GM19239 (cell line): ENCODE measurements at regions not wholly inside any gene's neighbourhood (a gene's known extent, or its start where the extent isn't known, plus 50 kb on each side); places are given as distances from the start of the nearest gene placed in this dataset.

ENCODE experiments used
- DNase-seq: peaks from one replicate; pipeline ENCODE4 v3.0.0; 2011; ENCODE audit warnings: low spot score; ENCODE audit not compliant: insufficient read length
- FAIRE-seq: peaks from 2 replicates; lab custom pipeline; 2011; peaks lifted over from hg19 to GRCh38; lab: Jason Lieb, UNC

GRCh38 chr12:14244876-14245669 is 120.4 kb upstream of the ATF7IP start:
- FAIRE-seq (peak; percentile 28), DNase-seq (no peak)

GRCh38 chr12:14247166-14247565 is 118.3 kb upstream of the ATF7IP start:
- FAIRE-seq: no peak
- no peak for DNase-seq

- no peak for DNase-seq
- FAIRE-seq: no peak
Observed at GRCh38 chr12:14249368-14249767, 116.1 kb upstream of the ATF7IP start.

- FAIRE-seq (no peak), DNase-seq (no peak)
Observed at GRCh38 chr12:14252697-14253096, 112.8 kb upstream of the ATF7IP start.

GRCh38 chr12:14253496-14253895 is 112.0 kb upstream of the ATF7IP start:
- DNase-seq: no peak
- FAIRE-seq: no peak

- FAIRE-seq: no peak
- DNase-seq: no peak
Observed at GRCh38 chr12:14254781-14255180, 110.7 kb upstream of the ATF7IP start.

- DNase-seq (no peak), FAIRE-seq (peak; percentile 74)
Observed at GRCh38 chr12:14256121-14256520, 109.4 kb upstream of the ATF7IP start.

- FAIRE-seq (no peak), DNase-seq (no peak)
Observed at GRCh38 chr12:14256555-14257169, 108.8 kb upstream of the ATF7IP start.

- FAIRE-seq (no peak), DNase-seq (no peak)
Observed at GRCh38 chr12:14257303-14257733, 108.2 kb upstream of the ATF7IP start.

- no peak for DNase-seq
- FAIRE-seq: peak; percentile 86
Observed at GRCh38 chr12:14257734-14258574, 107.5 kb upstream of the ATF7IP start.

GRCh38 chr12:14258575-14258940 is 106.9 kb upstream of the ATF7IP start:
- no peak for FAIRE-seq
- no peak for DNase-seq

GRCh38 chr12:14259481-14260010 is 105.9 kb upstream of the ATF7IP start:
- DNase-seq (no peak), FAIRE-seq (no peak)

- no peak for FAIRE-seq
- no peak for DNase-seq
Observed at GRCh38 chr12:14260011-14260993, 105.2 kb upstream of the ATF7IP start.

GRCh38 chr12:14261096-14261495 is 104.4 kb upstream of the ATF7IP start:
- DNase-seq (no peak), FAIRE-seq (no peak)

GRCh38 chr12:14261861-14262260 is 103.6 kb upstream of the ATF7IP start:
- DNase-seq (no peak), FAIRE-seq (no peak)

GRCh38 chr12:14262771-14263511 is 102.5 kb upstream of the ATF7IP start:
- no peak for DNase-seq
- no peak for FAIRE-seq

GRCh38 chr12:14263742-14264141 is 101.7 kb upstream of the ATF7IP start:
- no peak for DNase-seq

GRCh38 chr12:14264316-14264715 is 101.2 kb upstream of the ATF7IP start:
- DNase-seq (no peak), FAIRE-seq (no peak)

More at GRCh38 chr12:14263742-14264141, 101.7 kb upstream of the ATF7IP start:
- no peak for FAIRE-seq

GRCh38 chr12:14264778-14265177 is 100.7 kb upstream of the ATF7IP start:
- no peak for FAIRE-seq
- DNase-seq: no peak
